ENCODE measurements at regions not wholly inside any gene's neighbourhood (a gene's known extent, or its start where the extent isn't known, plus 50 kb on each side); places are given as distances from the start of the nearest gene placed in this dataset.
"Not testable (repeated sequence)": the region's sequence is repeated elsewhere in the genome, so short reads cannot be mapped to it uniquely, and the experiment has no call there.

- DNase-seq: no peak
Measured at GRCh38 chr6:141394125-141394536, 738.6 kb upstream of the GJE1 start.

DNA sequence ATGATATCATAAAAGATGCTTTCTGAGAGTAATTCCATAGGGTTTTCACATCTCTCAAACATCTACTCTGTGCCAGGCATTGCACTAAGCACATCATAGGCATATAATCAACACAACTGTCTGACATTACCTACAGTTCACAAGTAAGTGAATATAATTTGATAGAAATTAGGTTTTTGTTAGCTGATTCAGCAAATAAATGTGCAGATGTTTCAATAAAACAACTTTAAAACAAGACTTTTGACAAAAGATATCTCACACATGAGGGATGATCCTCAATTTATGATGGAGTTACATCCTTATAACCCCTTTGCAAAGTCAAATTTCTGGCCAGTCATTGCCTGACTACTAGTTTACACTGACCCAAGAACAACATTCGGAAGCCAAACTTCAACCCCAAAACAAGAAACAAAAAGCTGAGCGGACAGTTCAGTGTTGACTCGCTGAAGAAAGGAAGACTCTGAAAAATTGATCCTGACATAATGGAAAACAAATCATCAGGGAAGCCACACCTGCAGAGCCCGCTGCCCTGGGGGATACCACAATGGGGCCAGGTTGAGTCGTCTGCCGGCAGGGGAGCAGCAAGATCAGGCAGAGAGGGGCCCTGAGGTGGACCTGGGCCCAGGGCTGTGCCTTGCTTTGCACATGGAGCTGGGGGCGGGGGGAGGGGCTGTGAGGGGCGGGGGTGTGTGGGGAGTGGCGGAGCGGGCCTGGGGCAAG lies 739.2 kb upstream of the GJE1 start:
- DNase-seq: no peak

DNA sequence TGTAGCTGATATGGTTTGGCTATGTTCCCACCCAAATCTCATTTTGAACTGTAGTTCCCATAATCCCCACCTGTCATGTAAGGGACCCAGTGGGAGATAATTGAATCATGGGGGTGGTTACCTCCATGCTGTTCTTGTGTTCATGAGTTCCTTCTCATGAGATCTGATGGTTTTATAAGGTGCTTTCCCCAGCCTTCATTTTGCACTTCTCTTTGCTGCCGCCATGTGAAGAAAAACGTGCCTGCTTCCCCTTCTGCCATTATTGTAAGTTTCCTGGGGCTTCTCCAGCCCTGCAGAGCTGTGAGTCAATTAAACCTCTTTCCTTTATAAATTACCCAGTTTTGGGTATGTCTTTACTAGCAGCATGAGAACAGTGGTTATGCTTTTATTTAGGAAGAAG lies 741.6 kb upstream of the GJE1 start:
- not testable (repeated sequence) for DNase-seq

GRCh38 chr6:141388666-141389065 lies 744.1 kb upstream of the GJE1 start:
- no peak for DNase-seq

DNA sequence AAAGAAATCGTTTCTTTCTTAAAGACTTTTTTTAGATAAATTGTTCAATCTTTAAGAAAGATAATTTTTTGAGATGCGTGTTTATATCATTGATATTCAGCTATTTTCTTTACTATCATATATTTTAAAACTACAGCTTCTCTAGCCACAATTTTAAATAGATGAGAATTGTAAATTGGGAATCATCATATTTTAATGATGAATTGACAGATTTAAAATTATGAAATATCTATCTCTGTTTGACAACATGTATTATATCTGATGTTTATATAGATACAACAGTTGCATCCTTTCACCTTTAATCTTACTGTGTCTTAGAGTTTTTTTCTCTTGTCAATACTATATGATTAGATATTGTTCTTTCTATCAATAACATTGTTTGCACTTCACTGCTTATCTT lies 762.3 kb upstream of the GJE1 start:
- DNase-seq: no peak

GRCh38 chr6:141366796-141367195 lies 765.9 kb upstream of the GJE1 start:
- DNase-seq: not testable (repeated sequence)

- no peak for DNase-seq
Measured at GRCh38 chr6:141364694-141365093, 768.0 kb upstream of the GJE1 start.

- no peak for DNase-seq
Measured at GRCh38 chr6:141364232-141364631, 768.5 kb upstream of the GJE1 start.

DNA sequence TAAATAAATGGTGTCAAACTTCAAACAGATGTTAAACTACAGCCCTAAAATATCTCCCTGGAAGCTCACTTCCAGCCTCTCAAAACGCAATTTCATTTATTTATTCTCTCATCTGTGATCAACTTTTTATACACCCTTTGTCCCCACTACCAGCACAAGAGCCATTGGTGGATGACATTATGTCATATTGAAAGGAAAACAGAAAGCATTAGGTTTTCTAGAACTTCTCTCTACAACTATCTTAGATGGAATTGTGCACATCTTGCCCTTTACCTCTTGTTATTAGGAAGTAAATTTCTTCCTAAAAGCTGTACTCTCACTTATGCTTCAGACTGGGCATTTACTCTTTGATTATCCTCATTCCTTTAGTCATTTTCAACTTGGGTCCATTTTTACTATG lies 771.2 kb upstream of the GJE1 start:
- DNase-seq: no peak

- peak; percentile 1 to 9 for DNase-seq
Measured at GRCh38 chr6:141359953-141360352, 772.8 kb upstream of the GJE1 start.

DNA sequence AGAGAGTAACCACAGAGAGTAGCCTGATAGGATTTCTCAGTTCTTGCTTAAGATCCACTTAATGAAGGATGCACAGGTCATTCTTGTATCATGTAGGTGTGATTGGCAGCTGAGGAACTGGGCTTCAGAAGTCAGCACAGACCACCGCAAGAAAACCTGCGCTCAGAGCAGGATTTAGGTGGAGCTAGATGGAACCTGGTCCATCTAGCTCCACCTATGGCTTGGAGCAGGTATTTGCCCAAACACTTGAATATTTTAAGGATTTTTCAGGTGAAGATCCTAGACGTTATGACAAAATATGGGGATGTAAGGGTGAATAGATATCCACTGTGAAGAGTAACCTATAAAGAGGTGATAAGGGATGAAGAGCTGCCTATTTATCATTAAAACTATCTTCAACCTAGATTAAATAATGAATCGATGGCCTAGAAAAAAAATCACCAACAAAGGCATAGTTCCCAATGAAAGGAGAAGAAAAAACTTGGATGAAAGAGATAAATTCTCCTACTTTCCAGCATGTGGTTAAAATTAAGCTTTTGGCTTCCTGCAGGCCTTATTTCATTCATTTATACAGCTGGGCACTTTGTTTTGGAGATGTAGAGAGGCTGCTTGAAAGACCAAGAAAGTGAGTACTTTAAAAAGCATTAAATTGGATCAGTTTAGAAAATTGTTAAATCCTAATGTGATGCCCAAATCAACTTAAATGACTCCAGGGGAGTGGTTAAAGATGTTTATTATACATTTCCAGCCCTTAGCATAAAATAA lies 778.4 kb upstream of the GJE1 start:
- DNase-seq: no peak

GRCh38 chr6:141351721-141352120 lies 781.0 kb upstream of the GJE1 start:
- DNase-seq: no peak

DNA sequence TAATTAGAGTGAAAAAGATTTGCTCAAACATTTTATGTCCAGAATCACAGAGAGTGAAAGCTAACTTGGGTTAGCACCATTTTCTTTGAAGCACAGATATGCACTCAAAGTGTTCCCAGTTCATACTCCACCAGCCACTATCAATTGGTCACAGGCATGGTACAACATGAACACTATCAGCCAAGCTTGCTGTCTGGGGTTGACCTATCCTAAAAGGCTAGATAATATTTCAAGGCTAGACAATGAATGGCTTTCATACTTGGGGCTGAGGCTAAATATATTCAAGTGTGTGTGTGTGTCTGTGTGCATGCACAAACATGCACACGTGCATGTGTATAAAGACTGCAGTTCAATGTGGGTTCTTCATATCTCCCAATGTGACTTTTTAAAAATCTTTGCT lies 783.0 kb upstream of the GJE1 start:
- no peak for DNase-seq

- DNase-seq: no peak
Measured at GRCh38 chr6:141347906-141348492, 784.7 kb upstream of the GJE1 start.

DNA sequence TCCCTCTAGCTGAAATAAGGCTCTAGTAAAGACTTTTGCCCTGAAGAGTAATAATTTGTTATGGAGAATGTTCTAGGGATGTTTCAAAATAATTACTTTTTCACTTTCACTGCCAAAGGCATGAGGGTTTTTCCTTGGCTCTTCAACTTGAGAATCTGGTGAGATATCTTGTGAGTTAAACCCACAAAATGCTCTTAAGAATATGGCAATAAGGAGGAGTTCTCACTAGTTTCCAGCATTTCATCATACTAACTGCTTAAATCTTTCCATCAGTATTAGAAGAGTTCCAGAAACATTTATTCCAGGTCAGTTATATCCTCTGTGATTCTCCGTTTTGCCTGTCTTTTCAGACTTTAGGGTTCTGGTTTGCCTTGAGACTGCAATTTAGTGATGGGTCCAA lies 785.6 kb upstream of the GJE1 start:
- no peak for DNase-seq

DNA sequence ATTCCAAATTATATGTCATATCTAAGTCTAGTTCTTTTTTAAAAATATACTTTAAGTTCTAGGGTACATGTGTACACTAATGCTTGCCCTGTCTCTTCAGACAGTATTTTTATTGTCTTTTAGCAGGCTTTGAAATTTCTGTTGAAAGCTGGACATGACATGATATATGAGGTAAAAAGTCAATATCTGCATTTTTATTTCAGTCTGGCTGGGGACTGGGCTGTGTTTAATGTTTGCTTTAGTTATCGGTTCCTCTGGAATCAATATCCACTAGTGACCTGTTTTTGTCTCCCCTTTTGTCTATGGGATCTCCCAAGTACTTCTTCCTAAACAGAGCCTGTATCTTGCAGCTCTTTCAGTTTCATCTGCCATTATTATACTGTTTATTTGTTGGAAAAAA lies 786.2 kb upstream of the GJE1 start:
- no peak for DNase-seq

DNA sequence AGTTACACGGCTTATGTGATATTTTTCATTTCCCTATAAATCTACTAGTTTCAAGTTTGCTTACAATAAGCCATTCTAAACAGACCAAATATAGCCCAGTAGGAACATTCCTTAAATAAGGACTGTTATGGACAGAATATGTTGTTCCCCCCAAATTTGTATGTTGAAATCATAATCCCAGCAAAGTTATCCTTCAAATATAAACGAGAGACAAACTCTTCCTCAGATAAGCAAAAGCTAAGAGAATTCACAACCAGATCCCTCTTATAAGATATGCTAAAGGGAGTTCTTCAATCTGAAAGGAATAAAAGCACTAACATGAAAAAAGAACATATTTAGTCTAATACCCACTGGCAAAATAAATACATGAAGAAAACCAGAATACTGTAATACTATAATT lies 795.5 kb upstream of the GJE1 start:
- DNase-seq: no peak

- DNase-seq: no peak
Measured at GRCh38 chr6:141335477-141336273, 797.0 kb upstream of the GJE1 start.

DNA sequence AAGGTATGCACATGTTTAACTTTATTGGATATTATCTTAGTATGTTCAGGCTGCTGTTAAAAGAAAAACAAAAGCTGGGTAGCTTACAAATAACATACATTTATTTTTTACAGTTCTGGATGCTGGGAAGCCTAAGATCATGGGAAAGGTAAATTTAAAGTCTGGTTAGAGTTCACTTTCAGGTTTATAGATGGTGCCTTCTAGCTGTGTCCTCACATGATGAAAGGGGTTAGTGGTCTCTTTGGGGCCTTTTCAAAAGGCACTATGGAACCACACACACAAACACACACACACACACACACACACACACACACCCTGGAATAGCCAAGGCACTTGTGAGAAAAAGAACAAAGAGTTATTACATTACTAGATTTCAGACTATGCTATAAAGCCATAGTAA lies 805.8 kb upstream of the GJE1 start:
- DNase-seq: no peak

DNA sequence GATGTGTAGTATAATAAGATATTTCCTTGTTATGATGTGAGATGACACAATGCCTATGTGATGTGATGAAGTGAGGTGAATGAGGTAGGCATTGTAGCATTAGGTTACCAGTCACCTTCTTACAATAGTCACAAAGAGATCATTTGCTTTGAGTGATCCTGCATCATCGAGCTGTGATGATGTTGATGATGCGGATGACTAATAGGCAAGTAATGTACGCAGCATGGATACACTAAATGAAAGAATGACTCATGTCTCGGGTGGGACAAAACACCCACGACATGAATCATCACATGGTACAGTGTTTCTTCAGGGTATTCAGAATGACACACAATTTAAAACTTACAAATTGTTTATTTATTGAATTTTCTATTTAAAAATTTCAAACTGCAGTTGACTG lies 806.3 kb upstream of the GJE1 start:
- no peak for DNase-seq

DNA sequence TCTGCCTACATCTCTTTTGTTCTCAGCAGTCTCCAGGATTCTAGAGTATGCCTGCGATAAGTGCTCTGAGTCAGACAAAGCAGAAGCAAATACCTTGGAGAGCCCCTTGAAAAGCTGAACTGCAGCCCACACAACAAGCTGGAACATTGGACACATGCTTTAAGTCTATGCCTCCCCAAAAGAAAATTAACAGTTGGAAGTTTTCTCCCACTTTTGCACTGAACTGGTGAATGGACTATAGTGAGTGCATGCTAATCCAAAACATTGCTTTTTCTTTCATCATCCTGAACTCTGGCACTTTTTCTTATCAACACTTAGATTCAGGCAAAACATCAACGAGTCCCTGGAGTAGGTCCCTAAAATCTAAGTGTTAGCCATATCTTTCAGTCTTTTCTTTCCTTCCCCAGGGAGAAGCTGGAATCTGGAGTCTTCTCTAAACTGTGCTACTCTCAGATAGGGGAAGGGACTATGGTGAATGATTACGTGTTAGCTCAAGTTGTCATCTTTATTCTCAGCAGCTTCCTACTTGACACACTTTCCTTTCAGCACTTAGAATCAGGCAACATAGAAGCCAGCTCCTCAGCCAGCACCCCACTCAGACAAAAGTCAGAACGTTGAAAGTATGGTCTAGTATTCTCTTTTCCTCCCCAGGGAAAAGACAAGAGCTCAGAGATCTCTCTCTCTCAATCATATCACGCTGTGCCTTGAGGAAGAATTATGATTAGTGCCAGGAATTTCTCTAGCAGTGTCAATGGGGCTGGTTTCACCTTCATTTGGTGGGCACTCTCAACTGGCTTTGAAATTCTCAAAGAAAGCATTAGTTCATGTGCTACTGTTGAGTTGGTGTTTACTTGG lies 811.0 kb upstream of the GJE1 start:
- no peak for DNase-seq
